LHCN-M2 (cell line): ENCODE measurements at regions not wholly inside any gene's neighbourhood (a gene's known extent, or its start where the extent isn't known, plus 50 kb on each side); places are given as distances from the start of the nearest gene placed in this dataset.
A peak's percentile ranks its signal among the peaks of the same experiment; 100 is the strongest.
"Not testable (repeated sequence)": the region's sequence is repeated elsewhere in the genome, so short reads cannot be mapped to it uniquely, and the experiment has no call there.

Experiments
- DNase-seq: peaks from one replicate; pipeline ENCODE4 v3.0.0-alpha.2; 2012; ENCODE audit warnings: low read depth

- no peak for DNase-seq
These were observed 338.6 kb upstream of the TNC start for GRCh38 chr9:115456515-115456914.

GRCh38 chr9:115461280-115461679 is 343.3 kb upstream of the TNC start:
- no peak for DNase-seq

GRCh38 chr9:115462623-115463022 is 344.7 kb upstream of the TNC start:
- no peak for DNase-seq

DNA sequence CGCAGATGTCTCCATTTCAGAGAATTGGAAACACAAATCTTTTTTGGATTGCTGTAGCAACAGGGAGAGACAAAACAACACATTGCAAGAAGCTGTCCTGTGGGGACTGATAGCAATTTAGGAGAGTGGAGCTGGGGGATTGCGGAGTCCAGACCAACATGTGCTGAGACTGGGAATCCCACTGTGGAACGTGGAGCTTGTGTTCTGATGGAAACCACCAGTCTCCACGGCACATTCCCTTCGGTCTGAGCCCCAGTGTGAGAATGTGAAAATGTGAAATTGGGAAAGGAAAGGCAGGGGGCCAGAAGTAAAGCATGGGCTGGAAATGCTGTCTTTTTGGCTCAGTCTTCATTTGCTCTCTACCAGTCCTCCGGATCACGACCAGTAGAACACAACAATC is 348.8 kb upstream of the TNC start:
- no peak for DNase-seq

DNA sequence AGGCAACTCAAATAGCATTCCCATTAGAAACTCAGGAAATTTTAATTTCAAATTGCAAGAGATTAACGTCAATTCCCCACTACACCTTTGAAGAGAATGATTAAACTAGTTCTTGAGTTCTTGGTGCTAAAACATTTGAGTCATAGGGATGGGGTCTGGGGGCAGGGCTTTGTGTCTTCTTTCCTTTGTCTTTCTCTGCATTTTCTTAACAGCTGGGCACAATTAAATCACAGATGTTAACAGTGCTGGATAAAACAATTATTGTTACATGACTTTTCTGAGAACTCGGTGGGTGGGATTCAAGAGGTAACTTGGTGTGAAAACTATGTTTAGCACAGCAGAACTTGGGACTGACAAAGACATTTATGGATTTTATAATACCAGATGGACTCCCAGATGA is 351.9 kb upstream of the TNC start:
- DNase-seq = no peak

GRCh38 chr9:115473032-115473431 is 355.1 kb upstream of the TNC start:
- DNase-seq = not testable (repeated sequence)

GRCh38 chr9:115481769-115482168 is 363.8 kb upstream of the TNC start:
- no peak for DNase-seq

DNA sequence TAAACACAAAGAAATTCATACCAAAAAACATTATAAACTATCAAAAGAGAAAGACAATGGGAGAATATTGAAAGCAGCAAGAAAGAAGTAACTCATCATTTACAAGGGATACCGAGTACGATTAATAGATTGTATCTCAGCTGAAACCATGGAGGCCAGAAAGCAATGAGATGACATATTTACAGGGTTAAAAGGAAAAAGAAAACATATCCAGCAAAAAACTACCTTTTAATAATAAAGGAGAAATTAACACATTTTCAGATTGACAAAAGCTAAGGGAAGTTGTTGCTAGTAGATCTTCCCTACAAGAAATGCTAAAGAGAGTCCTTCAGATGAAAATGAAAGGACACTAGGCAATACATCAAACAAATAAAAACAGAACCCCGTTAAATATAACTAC is 364.8 kb upstream of the TNC start:
- DNase-seq = no peak

GRCh38 chr9:115492869-115493268 is 374.9 kb upstream of the TNC start:
- no peak for DNase-seq

- DNase-seq = no peak
These were observed 376.4 kb upstream of the TNC start for GRCh38 chr9:115494393-115494792.

DNA sequence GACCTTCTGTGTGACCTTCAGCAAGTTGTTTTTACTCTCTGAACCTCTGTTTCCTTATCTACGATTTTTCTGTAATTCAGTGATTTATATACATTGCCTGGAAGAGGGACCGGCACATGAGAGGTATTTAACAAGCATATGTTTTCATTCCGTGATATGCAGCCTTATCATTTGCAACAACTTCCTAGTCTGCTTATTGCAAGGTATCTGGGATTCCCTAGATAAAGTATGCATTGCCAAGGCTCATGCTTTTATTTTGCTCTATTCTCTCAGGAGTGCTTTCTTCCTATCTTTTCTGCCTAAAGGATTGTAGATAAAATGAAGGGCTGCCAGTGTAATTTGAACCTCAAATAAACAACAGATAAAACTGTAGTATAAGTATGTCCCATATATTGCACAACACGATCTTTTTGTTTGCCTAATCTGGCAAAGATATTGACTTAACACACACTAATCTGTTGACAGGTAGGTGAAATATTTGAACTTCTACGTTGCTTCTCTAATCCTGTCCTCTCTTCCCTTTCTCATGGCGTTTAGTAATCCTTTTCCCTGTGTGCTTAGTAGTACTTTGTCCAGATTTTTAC is 377.2 kb upstream of the TNC start:
- DNase-seq = no peak

- no peak for DNase-seq
These were observed 377.9 kb upstream of the TNC start for GRCh38 chr9:115495836-115496235.

GRCh38 chr9:115498303-115498702 is 380.3 kb upstream of the TNC start:
- DNase-seq = no peak

GRCh38 chr9:115507148-115507547 is 389.2 kb upstream of the TNC start:
- DNase-seq = no peak

GRCh38 chr9:115513148-115513547 is 395.2 kb upstream of the TNC start:
- no peak for DNase-seq

GRCh38 chr9:115514454-115514853 is 396.5 kb upstream of the TNC start:
- no peak for DNase-seq

DNA sequence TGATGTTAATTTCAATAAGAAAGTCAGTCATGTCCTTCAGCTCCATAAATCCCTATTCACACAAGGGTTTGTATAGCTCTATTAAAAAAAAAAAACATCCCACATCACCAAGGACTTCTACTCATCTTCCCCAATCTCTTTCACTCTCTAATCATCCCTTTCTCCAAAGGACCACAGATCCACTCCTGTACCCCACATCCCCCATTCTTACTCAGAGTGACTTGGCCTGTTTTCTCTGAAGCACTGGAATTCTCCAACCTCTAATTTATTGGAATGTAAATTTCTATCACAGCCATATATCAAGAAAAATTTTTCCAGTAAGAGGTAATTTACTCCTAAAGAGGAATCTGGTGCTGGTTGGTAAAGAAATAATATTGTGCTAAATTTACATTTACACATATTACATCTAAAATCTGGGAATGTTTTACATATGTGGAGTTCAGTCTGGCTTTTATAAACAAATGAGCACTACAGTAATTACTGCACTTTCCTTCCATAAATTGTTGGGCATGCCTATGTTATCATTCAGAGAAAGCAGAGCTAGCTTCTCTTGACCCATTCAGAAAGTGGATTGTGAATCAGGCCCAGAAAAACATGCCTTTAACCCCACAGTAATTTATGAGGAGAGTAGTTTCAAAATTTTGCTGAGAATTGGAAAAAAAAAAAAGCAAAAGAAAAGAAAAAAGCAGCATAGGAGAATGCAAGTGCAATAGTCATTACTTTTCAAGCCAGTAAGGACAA is 399.5 kb upstream of the TNC start:
- no peak for DNase-seq

GRCh38 chr9:115520646-115521045 is 402.7 kb upstream of the TNC start:
- no peak for DNase-seq

- DNase-seq = peak; percentile 58
These were observed 405.0 kb upstream of the TNC start for GRCh38 chr9:115522912-115523311.

DNA sequence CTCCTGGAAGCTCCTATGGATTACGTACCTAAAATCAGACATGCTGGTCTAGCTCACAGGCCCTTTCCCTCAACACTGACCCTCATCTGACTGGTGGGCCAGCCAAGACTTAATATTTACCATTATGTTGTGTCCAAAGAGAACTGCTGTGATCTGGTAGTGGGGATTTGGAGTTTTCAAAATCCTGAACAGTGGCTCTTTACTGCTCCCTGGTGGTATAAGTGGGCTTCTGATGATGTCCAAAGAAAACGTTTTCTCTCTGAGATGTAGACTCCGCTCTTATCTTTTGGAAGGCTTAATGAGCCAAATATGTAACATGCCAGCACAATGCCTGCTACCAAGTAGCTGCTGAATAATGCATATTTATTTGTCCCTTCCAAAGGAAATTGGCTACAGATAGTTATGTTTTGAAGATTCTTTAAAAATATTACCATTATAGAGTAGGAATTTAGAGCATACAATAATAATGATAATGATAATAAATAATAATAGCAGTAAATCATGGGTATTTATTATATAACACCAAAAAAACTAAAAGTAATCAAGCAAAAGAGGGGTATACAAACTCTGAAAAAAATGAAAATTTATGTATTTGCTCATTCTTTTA is 406.6 kb upstream of the TNC start:
- peak; percentile 72 for DNase-seq

- DNase-seq = no peak
These were observed 407.4 kb upstream of the TNC start for GRCh38 chr9:115525111-115526058.
